HT-29 (cell line): ENCODE measurements at regions not wholly inside any gene's neighbourhood (a gene's known extent, or its start where the extent isn't known, plus 50 kb on each side); places are given as distances from the start of the nearest gene placed in this dataset.
"Not testable (repeated sequence)": the region's sequence is repeated elsewhere in the genome, so short reads cannot be mapped to it uniquely, and the experiment has no call there.

Experiments used
- DNase-seq: peaks from one replicate; pipeline ENCODE4 v3.0.0-alpha.2; 2015; ENCODE audit warnings: low spot score

- no peak for DNase-seq
These were observed 88.1 kb upstream of the WDR44 start for GRCh38 chrX:118257781-118258180.

GRCh38 chrX:118259213-118259612 lies 86.7 kb upstream of the WDR44 start:
- no peak for DNase-seq

- no peak for DNase-seq
These were observed 84.8 kb upstream of the WDR44 start for GRCh38 chrX:118261151-118261550.

GRCh38 chrX:118271775-118272174 lies 74.1 kb upstream of the WDR44 start:
- no peak for DNase-seq

- DNase-seq, result no peak
These were observed 73.7 kb upstream of the WDR44 start for GRCh38 chrX:118272242-118272641.

- DNase-seq, result no peak
These were observed 59.7 kb upstream of the WDR44 start for GRCh38 chrX:118286066-118286762.

- not testable (repeated sequence) for DNase-seq
These were observed 50.1 kb upstream of the WDR44 start for GRCh38 chrX:118295818-118296217.
